Neural cell (in vitro differentiated cells): ENCODE measurements at regions not wholly inside any gene's neighbourhood (a gene's known extent, or its start where the extent isn't known, plus 50 kb on each side); places are given as distances from the start of the nearest gene placed in this dataset.

Experiments used
- H2AFZ ChIP-seq: fragments of 200-600, 300-800 bp; sonication (generic), shearing (Covaris generic); 2 replicates; pipeline ENCODE4 v1.6.0; 2014; ENCODE audit warnings: low read depth, mild to moderate bottlenecking, antibody characterized with exemption, low read length, moderate library complexity
- H3F3A ChIP-seq: fragments of 200-600 bp; shearing (Covaris generic); 2 replicates; pipeline ENCODE4 v1.6.1; 2016; ENCODE audit warnings: mild to moderate bottlenecking, moderate library complexity, mixed read lengths, antibody characterized with exemption, low read length; ENCODE audit not compliant: insufficient read depth, poor library complexity, severe bottlenecking
- H3K27ac ChIP-seq: fragments of 200-600, 300-800 bp; sonication (generic), shearing (Covaris generic); 2 replicates; pipeline ENCODE4 v1.5.1; 2014; ENCODE audit warnings: mild to moderate bottlenecking, low read length, moderate library complexity
- H3K27me3 ChIP-seq: fragments of 300-800, 200-600 bp; sonication (generic), shearing (Covaris generic); 2 replicates; pipeline ENCODE4 v1.6.0; 2014; ENCODE audit warnings: mild to moderate bottlenecking, low read depth, low read length, moderate library complexity; ENCODE audit not compliant: insufficient read depth
- H3K36me3 ChIP-seq: fragments of 300-800, 200-600 bp; sonication (generic), shearing (Covaris generic); 2 replicates; pipeline ENCODE4 v1.5.1; 2014; ENCODE audit warnings: mild to moderate bottlenecking, antibody characterized with exemption, low read length, moderate library complexity; ENCODE audit not compliant: insufficient read depth
- H3K4me2 ChIP-seq: fragments of 300-800, 200-600 bp; sonication (generic), shearing (Covaris generic); 2 replicates; pipeline ENCODE4 v1.6.0; 2014; ENCODE audit warnings: mild to moderate bottlenecking, low read length
- H3K4me3 ChIP-seq: fragments of 300-800, 200-600 bp; sonication (generic), shearing (Covaris generic); 2 replicates; pipeline ENCODE4 v1.5.1; 2014; ENCODE audit warnings: mild to moderate bottlenecking, low read length, moderate library complexity
- H3K79me2 ChIP-seq: fragments of 200-600 bp; shearing (Covaris generic); replicated peaks from 2 replicates; pipeline ENCODE4 v1.6.0; 2014; ENCODE audit warnings: mild to moderate bottlenecking, low read length, moderate library complexity; ENCODE audit not compliant: insufficient read depth
- H3K9ac ChIP-seq: fragments of 300-800, 200-600 bp; sonication (generic), shearing (Covaris generic); 2 replicates; pipeline ENCODE4 v1.6.1; 2016; ENCODE audit warnings: mild to moderate bottlenecking, low read length, mixed read lengths
- H3K9me2 ChIP-seq: fragments of 200-600 bp; shearing (Covaris generic); 2 replicates; pipeline ENCODE4 v1.6.1; 2016; ENCODE audit warnings: mild to moderate bottlenecking, low read length, mixed read lengths; ENCODE audit not compliant: insufficient read depth
- H3K9me3 ChIP-seq: fragments of 200-600, 300-800 bp; sonication (generic), shearing (Covaris generic); 2 replicates; pipeline ENCODE4 v1.6.1; 2016; ENCODE audit warnings: mild to moderate bottlenecking, mixed run types, low read length, moderate library complexity, mixed read lengths
- H4K20me1 ChIP-seq: fragments of 200-600 bp; shearing (Covaris generic); 2 replicates; pipeline ENCODE4 v1.6.1; 2016; ENCODE audit warnings: mild to moderate bottlenecking, mixed run types; ENCODE audit not compliant: insufficient read depth
- CTCF ChIP-seq: fragments of 450-650 bp; IDR thresholded peaks from 2 replicates; pipeline ENCODE4 v1.5.1; 2014; ENCODE audit warnings: antibody characterized with exemption, mild to moderate bottlenecking, moderate library complexity; ENCODE audit not compliant: poor library complexity, severe bottlenecking
- EP300 ChIP-seq: fragments of 450-650 bp; conservative IDR thresholded peaks from 2 replicates; pipeline ENCODE4 v1.6.1; 2014; ENCODE audit warnings: antibody characterized with exemption, mild to moderate bottlenecking, moderate library complexity; ENCODE audit not compliant: poor library complexity, severe bottlenecking
- EZH2 ChIP-seq: fragments of 200-600, 300-800 bp; shearing (Covaris generic), sonication (generic); IDR thresholded peaks from 2 replicates; pipeline ENCODE4 v1.6.1; 2014; ENCODE audit warnings: antibody characterized with exemption, low read length, borderline replicate concordance, mild to moderate bottlenecking; ENCODE audit not compliant: insufficient read depth, poor library complexity, severe bottlenecking
- MXI1 ChIP-seq: fragments of 450-650 bp; conservative IDR thresholded peaks from 2 replicates; pipeline ENCODE4 v1.6.1; 2014; ENCODE audit warnings: antibody characterized with exemption, mild to moderate bottlenecking; ENCODE audit not compliant: poor library complexity, severe bottlenecking
- POLR2AphosphoS5 ChIP-seq: IDR thresholded peaks from 2 replicates; pipeline ENCODE4 v1.6.1; 2012
- RAD21 ChIP-seq: fragments of 450-650 bp; conservative IDR thresholded peaks from 2 replicates; pipeline ENCODE4 v1.6.1; 2014; ENCODE audit warnings: antibody characterized with exemption, mild to moderate bottlenecking, moderate library complexity
- REST ChIP-seq: IDR thresholded peaks from 2 replicates; pipeline ENCODE4 v1.6.1; 2012; ENCODE audit warnings: borderline replicate concordance
- SMC3 ChIP-seq: fragments of 450-650 bp; conservative IDR thresholded peaks from 2 replicates; pipeline ENCODE4 v1.6.1; 2014; ENCODE audit warnings: antibody characterized with exemption, mild to moderate bottlenecking, moderate library complexity; ENCODE audit not compliant: poor library complexity
- TAF1 ChIP-seq: IDR thresholded peaks from 2 replicates; pipeline ENCODE4 v1.6.1; 2012; ENCODE audit warnings: low read depth

GRCh38 chr7:93756890-93757289 lies 133.7 kb downstream of the TFPI2 start:
- H3K9me3 ChIP-seq = no peaks in the 10 kb centered on the region
- no peaks in the 10 kb centered on the region for H3K79me2 ChIP-seq
- TF ChIP-seq RAD21 (no peak), EZH2 (no peak), CTCF (no peak), TAF1 (no peak), SMC3 (no peak), EP300 (no peak), POLR2AphosphoS5 (no peak), MXI1 (no peak), REST (no peak)
- H3K36me3 ChIP-seq = no peaks in the 10 kb centered on the region
- H4K20me1 ChIP-seq = no peaks in the 10 kb centered on the region
- no peak overlapping the region for H2AFZ ChIP-seq
- no peaks in the 10 kb centered on the region for H3F3A ChIP-seq
- H3K4me2 ChIP-seq = no peak overlapping the region
- no peaks in the 10 kb centered on the region for H3K9me2 ChIP-seq
- no peak overlapping the region for H3K9ac ChIP-seq
- no peaks in the 10 kb centered on the region for H3K27me3 ChIP-seq
- no peak overlapping the region for H3K4me3 ChIP-seq
- H3K27ac ChIP-seq = no peak overlapping the region

DNA sequence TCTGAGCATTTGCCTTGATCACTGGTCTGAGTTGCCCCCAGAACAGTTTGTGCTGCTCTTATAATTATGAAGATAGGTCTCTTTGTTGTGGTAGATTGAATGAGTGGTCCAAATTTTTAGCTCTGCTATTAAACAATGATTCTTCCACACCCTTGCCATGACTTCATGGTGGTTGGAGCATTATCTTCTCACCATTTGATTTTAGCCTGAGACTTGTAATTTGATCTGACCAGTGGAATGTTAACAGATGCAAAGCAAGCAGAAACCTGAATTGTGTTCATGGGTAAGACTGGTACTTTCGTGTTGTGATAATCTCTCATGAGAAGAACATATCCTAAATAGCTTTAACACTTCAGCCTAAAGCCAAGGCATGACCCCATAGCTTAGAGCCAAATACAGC lies 139.1 kb downstream of the TFPI2 start:
- TF ChIP-seq SMC3 (no peak), EP300 (no peak), CTCF (no peak), MXI1 (no peak), POLR2AphosphoS5 (no peak), REST (no peak)
- H2AFZ ChIP-seq = no peak overlapping the region
- H4K20me1 ChIP-seq = no peaks in the 10 kb centered on the region
- H3K27ac ChIP-seq = no peak overlapping the region
- no peaks in the 10 kb centered on the region for H3K27me3 ChIP-seq
- no peaks in the 10 kb centered on the region for H3K9me2 ChIP-seq
- H3K4me3 ChIP-seq = no peak overlapping the region
- H3F3A ChIP-seq = no peaks in the 10 kb centered on the region
- no peak overlapping the region for H3K4me2 ChIP-seq
- no peaks in the 10 kb centered on the region for H3K9me3 ChIP-seq
- H3K36me3 ChIP-seq = no peaks in the 10 kb centered on the region
- H3K79me2 ChIP-seq = no peaks in the 10 kb centered on the region
- H3K9ac ChIP-seq = no peak overlapping the region
